HL-60 (cell line): ENCODE measurements at regions not wholly inside any gene's neighbourhood (a gene's known extent, or its start where the extent isn't known, plus 50 kb on each side); places are given as distances from the start of the nearest gene placed in this dataset.

Source experiments
- DNase-seq, 2 experiments: peaks; one replicate each; pipeline ENCODE4 v3.0.0-alpha.2; 2010 to 2020; ENCODE audit warnings: low read depth in 1 of 2, low spot score in 1 of 2
- H3K27ac ChIP-seq: fragments of 250-450 bp; sonication (Bioruptor Pico); replicated peaks from 2 replicates; pipeline ENCODE4 v1.5.1; 2020; ENCODE audit warnings: mild to moderate bottlenecking, moderate library complexity
- H3K27me3 ChIP-seq: fragments of 250-450 bp; sonication (Bioruptor Pico); 2 replicates; pipeline ENCODE4 v1.5.1; 2021; ENCODE audit warnings: mild to moderate bottlenecking, moderate library complexity; ENCODE audit not compliant: insufficient read depth, poor library complexity, severe bottlenecking
- H3K4me3 ChIP-seq: replicated peaks from 2 replicates; pipeline ENCODE4 v1.5.1; 2011; ENCODE audit warnings: mild to moderate bottlenecking, control low read depth, low read length; ENCODE audit not compliant: insufficient read depth
- GABPA ChIP-seq: IDR thresholded peaks from 2 replicates; pipeline ENCODE4 v1.6.1; 2012; ENCODE audit warnings: low read depth
- POLR2AphosphoS5 ChIP-seq: IDR thresholded peaks from 2 replicates; pipeline ENCODE4 v1.6.1; 2012; ENCODE audit warnings: low read depth
- SPI1 ChIP-seq: IDR thresholded peaks from 2 replicates; pipeline ENCODE4 v1.6.1; 2012; ENCODE audit warnings: low read depth, mild to moderate bottlenecking, borderline replicate concordance
- TF ChIP-seq, protein P1 (sequence below): IDR thresholded peaks from 2 replicates; pipeline ENCODE4 v1.6.1; 2012; ENCODE audit warnings: low read depth; ENCODE audit not compliant: insufficient replicate concordance
- TF ChIP-seq, protein P2 (sequence below): IDR thresholded peaks from one replicate; pipeline ENCODE4 v1.5.1; 2011; ENCODE audit warnings: low read length, control low read depth, inconsistent platforms; ENCODE audit not compliant: insufficient read depth

GRCh38 chr7:84811362-84811761 lies 375.5 kb downstream of the SEMA3D start:
- Histone ChIP-seq H3K27me3 (no peaks in the 10 kb centered on the region), H3K27ac (no peak overlapping the region), H3K4me3 (no peak overlapping the region)
- no peak for DNase-seq
- TF ChIP-seq SPI1 (no peak), POLR2AphosphoS5 (no peak), GABPA (no peak)
- TF ChIP-seq, protein P1, sequence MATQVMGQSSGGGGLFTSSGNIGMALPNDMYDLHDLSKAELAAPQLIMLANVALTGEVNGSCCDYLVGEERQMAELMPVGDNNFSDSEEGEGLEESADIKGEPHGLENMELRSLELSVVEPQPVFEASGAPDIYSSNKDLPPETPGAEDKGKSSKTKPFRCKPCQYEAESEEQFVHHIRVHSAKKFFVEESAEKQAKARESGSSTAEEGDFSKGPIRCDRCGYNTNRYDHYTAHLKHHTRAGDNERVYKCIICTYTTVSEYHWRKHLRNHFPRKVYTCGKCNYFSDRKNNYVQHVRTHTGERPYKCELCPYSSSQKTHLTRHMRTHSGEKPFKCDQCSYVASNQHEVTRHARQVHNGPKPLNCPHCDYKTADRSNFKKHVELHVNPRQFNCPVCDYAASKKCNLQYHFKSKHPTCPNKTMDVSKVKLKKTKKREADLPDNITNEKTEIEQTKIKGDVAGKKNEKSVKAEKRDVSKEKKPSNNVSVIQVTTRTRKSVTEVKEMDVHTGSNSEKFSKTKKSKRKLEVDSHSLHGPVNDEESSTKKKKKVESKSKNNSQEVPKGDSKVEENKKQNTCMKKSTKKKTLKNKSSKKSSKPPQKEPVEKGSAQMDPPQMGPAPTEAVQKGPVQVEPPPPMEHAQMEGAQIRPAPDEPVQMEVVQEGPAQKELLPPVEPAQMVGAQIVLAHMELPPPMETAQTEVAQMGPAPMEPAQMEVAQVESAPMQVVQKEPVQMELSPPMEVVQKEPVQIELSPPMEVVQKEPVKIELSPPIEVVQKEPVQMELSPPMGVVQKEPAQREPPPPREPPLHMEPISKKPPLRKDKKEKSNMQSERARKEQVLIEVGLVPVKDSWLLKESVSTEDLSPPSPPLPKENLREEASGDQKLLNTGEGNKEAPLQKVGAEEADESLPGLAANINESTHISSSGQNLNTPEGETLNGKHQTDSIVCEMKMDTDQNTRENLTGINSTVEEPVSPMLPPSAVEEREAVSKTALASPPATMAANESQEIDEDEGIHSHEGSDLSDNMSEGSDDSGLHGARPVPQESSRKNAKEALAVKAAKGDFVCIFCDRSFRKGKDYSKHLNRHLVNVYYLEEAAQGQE: no peak
- TF ChIP-seq, protein P2, sequence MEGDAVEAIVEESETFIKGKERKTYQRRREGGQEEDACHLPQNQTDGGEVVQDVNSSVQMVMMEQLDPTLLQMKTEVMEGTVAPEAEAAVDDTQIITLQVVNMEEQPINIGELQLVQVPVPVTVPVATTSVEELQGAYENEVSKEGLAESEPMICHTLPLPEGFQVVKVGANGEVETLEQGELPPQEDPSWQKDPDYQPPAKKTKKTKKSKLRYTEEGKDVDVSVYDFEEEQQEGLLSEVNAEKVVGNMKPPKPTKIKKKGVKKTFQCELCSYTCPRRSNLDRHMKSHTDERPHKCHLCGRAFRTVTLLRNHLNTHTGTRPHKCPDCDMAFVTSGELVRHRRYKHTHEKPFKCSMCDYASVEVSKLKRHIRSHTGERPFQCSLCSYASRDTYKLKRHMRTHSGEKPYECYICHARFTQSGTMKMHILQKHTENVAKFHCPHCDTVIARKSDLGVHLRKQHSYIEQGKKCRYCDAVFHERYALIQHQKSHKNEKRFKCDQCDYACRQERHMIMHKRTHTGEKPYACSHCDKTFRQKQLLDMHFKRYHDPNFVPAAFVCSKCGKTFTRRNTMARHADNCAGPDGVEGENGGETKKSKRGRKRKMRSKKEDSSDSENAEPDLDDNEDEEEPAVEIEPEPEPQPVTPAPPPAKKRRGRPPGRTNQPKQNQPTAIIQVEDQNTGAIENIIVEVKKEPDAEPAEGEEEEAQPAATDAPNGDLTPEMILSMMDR: no peak

- TF ChIP-seq POLR2AphosphoS5 (no peak), GABPA (no peak), SPI1 (no peak)
- TF ChIP-seq, protein P1: no peak
- TF ChIP-seq, protein P2: no peak
- H3K4me3 ChIP-seq: no peak overlapping the region
- DNase-seq: no peak
- no peak overlapping the region for H3K27ac ChIP-seq
- no peaks in the 10 kb centered on the region for H3K27me3 ChIP-seq
Observed at GRCh38 chr7:84809877-84810276, 377.0 kb downstream of the SEMA3D start.

- no peak overlapping the region for H3K27ac ChIP-seq
- DNase-seq: no peak
- TF ChIP-seq SPI1 (no peak), GABPA (no peak), POLR2AphosphoS5 (no peak)
- TF ChIP-seq, protein P1: no peak
- TF ChIP-seq, protein P2: no peak
- H3K4me3 ChIP-seq: no peak overlapping the region
- H3K27me3 ChIP-seq: no peaks in the 10 kb centered on the region
Observed at GRCh38 chr7:84803979-84804378, 382.9 kb downstream of the SEMA3D start.
